ENCODE measurements at regions not wholly inside any gene's neighbourhood (a gene's known extent, or its start where the extent isn't known, plus 50 kb on each side); places are given as distances from the start of the nearest gene placed in this dataset.

DNA sequence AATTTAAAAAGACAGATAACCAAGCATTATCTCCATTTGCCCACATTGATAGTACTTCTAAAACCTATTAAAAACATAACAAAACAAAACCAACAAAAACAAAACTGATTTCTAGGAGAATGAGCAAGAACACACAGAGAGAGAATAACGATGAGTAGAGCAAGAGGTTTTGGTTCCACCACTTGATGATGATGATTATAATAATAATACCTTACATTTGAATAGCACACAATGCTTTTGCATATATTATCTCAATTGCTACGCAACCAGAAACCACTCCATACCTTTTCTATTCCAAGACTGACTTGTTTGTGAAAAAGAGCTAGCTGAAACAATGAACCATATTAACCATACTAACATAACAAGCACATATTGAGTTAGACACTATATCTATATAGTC, 1090.9 kb downstream of the SH3BGRL start:
- Mint-ChIP-seq H3K4me1 (ENCODE audit: low read depth) (no peaks in the 10 kb centered on the region), H3K9me3 (ENCODE audit: low read depth) (peaks cover 27% of the 10 kb centered on the region), H3K27me3 (ENCODE audit: low read depth) (no peaks in the 10 kb centered on the region), H3K36me3 (ENCODE audit: low read depth) (no peaks in the 10 kb centered on the region), H3K4me3 (ENCODE audit: unreplicated experiment) (no peak overlapping the region), H3K27ac (ENCODE audit: unreplicated experiment) (no peak overlapping the region)
- no peak for TF ChIP-seq CTCF (IDR thresholded peaks at IDR 0.05)
- DNase-seq (ENCODE audit: low spot score): no peak

- no peak overlapping the region for H3K4me3 Mint-ChIP-seq (ENCODE audit: unreplicated experiment)
- no peaks in the 10 kb centered on the region for H3K4me1 Mint-ChIP-seq (ENCODE audit: low read depth)
- H3K27ac Mint-ChIP-seq (ENCODE audit: unreplicated experiment): no peak overlapping the region
- DNase-seq (ENCODE audit: low spot score): no peak
- no peak for TF ChIP-seq CTCF (IDR thresholded peaks at IDR 0.05)
- H3K27me3 Mint-ChIP-seq (ENCODE audit: low read depth): no peaks in the 10 kb centered on the region
- peaks cover 16% of the 10 kb centered on the region for H3K9me3 Mint-ChIP-seq (ENCODE audit: low read depth)
- no peaks in the 10 kb centered on the region for H3K36me3 Mint-ChIP-seq (ENCODE audit: low read depth)
Observed at GRCh38 chrX:82320569-82320968, 1118.7 kb downstream of the SH3BGRL start.

DNA sequence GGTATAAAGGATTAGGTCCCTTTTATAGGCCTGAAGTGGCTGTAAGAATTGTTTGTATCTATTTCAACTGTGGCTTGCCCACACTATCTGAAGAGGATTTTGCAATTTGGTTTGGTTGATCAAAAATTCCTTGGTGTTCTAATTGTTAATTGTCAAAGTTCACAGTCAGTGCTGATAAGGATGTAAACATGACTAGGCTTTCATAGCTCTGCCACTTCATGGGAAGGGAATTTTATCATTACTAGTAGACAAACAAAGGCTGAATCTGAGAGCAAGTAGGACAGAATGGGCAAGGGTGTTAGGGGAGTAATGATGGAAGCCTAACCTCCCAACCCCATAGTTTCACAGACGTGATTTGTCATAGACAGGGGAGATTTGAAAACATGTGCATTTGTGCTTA, 1131.7 kb downstream of the SH3BGRL start:
- peaks cover 13% of the 10 kb centered on the region for H3K9me3 Mint-ChIP-seq (ENCODE audit: low read depth)

GRCh38 chrX:82335772-82336171, 1133.9 kb downstream of the SH3BGRL start:
- Mint-ChIP-seq H3K9me3 (ENCODE audit: low read depth) (peaks cover 13% of the 10 kb centered on the region), H3K27me3 (ENCODE audit: low read depth) (no peaks in the 10 kb centered on the region), H3K36me3 (ENCODE audit: low read depth) (no peaks in the 10 kb centered on the region), H3K27ac (ENCODE audit: unreplicated experiment) (no peak overlapping the region), H3K4me1 (ENCODE audit: low read depth) (no peaks in the 10 kb centered on the region), H3K4me3 (ENCODE audit: unreplicated experiment) (no peak overlapping the region)
- no peak for TF ChIP-seq CTCF (IDR thresholded peaks at IDR 0.05)
- DNase-seq (ENCODE audit: low spot score): no peak

More for the DNA sequence above, 1131.7 kb downstream of the SH3BGRL start:
- H3K4me1 Mint-ChIP-seq (ENCODE audit: low read depth): no peaks in the 10 kb centered on the region
- no peak for TF ChIP-seq CTCF (IDR thresholded peaks at IDR 0.05)
- H3K36me3 Mint-ChIP-seq (ENCODE audit: low read depth): no peaks in the 10 kb centered on the region
- DNase-seq (ENCODE audit: low spot score): no peak
- no peak overlapping the region for H3K27ac Mint-ChIP-seq (ENCODE audit: unreplicated experiment)
- no peak overlapping the region for H3K4me3 Mint-ChIP-seq (ENCODE audit: unreplicated experiment)
- no peaks in the 10 kb centered on the region for H3K27me3 Mint-ChIP-seq (ENCODE audit: low read depth)

DNA sequence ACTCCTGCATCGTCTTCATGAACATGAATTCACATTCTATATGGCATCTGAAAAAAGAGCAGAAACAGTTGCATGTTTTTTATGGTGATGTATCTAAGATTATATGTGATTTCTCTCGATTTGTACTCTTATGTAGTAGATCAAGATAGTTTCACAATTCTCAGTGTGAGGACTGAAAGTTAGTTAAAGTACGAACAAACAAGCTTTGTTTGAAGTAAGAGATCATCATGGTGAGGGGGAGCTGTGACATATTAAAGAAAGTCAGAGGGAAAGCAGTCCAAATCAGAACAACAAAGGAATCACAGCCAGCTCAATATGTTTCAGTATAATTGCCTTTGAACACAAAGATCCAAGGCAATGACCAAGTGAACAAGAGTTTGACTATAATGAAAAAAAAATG, 1140.6 kb downstream of the SH3BGRL start:
- Mint-ChIP-seq H3K27me3 (ENCODE audit: low read depth) (no peaks in the 10 kb centered on the region), H3K36me3 (ENCODE audit: low read depth) (no peaks in the 10 kb centered on the region), H3K27ac (ENCODE audit: unreplicated experiment) (no peak overlapping the region), H3K4me3 (ENCODE audit: unreplicated experiment) (no peak overlapping the region), H3K9me3 (ENCODE audit: low read depth) (peaks cover 8% of the 10 kb centered on the region), H3K4me1 (ENCODE audit: low read depth) (no peaks in the 10 kb centered on the region)
- no peak for TF ChIP-seq CTCF (IDR thresholded peaks at IDR 0.05)
- DNase-seq (ENCODE audit: low spot score): no peak

All from chondrocyte (in vitro differentiated cells).